C4-2B (cell line): ENCODE measurements at regions not wholly inside any gene's neighbourhood (a gene's known extent, or its start where the extent isn't known, plus 50 kb on each side); places are given as distances from the start of the nearest gene placed in this dataset.

ENCODE experiments used
- ZFX ChIP-seq: fragments of 450-650 bp; IDR thresholded peaks from 2 replicates; pipeline ENCODE4 v1.6.1; 2017
- TF ChIP-seq, protein P1 (sequence below): fragments of 450-650 bp; conservative IDR thresholded peaks from 2 replicates; pipeline ENCODE4 v1.5.1; 2017; ENCODE audit warnings: mild to moderate bottlenecking

DNA sequence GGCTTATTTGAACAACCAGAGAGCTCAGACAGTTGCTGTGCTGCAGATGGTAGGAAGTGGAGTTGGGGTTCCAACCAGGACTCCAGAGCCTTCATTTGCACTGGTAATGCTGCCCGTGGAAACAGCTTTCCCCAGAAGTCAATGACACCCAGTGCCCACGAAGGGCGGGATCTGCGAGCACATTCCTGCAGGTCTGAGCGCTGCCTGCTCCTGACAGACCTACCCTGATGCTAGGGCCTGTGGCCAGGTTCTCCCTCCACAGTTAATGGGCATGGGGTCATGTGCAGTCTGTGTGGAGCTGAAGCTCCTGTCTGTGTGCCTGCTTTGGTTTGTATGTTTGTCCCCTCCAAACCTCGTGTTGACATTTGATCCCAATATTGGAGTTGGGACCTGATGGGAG is 299.0 kb upstream of the HS6ST1 start:
- TF ChIP-seq, protein P1, sequence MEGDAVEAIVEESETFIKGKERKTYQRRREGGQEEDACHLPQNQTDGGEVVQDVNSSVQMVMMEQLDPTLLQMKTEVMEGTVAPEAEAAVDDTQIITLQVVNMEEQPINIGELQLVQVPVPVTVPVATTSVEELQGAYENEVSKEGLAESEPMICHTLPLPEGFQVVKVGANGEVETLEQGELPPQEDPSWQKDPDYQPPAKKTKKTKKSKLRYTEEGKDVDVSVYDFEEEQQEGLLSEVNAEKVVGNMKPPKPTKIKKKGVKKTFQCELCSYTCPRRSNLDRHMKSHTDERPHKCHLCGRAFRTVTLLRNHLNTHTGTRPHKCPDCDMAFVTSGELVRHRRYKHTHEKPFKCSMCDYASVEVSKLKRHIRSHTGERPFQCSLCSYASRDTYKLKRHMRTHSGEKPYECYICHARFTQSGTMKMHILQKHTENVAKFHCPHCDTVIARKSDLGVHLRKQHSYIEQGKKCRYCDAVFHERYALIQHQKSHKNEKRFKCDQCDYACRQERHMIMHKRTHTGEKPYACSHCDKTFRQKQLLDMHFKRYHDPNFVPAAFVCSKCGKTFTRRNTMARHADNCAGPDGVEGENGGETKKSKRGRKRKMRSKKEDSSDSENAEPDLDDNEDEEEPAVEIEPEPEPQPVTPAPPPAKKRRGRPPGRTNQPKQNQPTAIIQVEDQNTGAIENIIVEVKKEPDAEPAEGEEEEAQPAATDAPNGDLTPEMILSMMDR = no peak
- no peak for TF ChIP-seq ZFX
